ENCODE measurements at regions not wholly inside any gene's neighbourhood (a gene's known extent, or its start where the extent isn't known, plus 50 kb on each side); places are given as distances from the start of the nearest gene placed in this dataset.

DNA sequence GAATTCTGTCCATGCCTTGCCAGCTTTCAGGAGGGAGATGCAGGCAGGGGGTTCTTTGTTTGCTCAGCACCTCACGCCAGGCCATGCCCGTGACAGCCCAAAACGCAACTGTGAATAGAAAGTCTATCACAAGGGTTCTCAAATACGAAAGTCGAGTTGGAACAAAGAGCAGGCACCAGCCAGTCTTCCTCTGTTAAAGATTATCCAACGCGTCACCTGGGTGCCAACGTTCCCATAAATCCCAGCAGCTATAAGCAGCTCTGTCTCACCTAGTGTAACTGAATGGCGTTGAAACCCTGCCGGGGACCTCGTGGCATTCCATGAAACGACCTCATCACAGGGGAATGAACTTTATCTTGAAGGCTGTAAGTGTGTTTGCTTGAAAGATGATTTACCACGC, 84.8 kb upstream of the GATA6 start (continued):
- TF ChIP-seq, protein P1, sequence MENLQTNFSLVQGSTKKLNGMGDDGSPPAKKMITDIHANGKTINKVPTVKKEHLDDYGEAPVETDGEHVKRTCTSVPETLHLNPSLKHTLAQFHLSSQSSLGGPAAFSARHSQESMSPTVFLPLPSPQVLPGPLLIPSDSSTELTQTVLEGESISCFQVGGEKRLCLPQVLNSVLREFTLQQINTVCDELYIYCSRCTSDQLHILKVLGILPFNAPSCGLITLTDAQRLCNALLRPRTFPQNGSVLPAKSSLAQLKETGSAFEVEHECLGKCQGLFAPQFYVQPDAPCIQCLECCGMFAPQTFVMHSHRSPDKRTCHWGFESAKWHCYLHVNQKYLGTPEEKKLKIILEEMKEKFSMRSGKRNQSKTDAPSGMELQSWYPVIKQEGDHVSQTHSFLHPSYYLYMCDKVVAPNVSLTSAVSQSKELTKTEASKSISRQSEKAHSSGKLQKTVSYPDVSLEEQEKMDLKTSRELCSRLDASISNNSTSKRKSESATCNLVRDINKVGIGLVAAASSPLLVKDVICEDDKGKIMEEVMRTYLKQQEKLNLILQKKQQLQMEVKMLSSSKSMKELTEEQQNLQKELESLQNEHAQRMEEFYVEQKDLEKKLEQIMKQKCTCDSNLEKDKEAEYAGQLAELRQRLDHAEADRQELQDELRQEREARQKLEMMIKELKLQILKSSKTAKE (CRISPR knock-in tag; IDR thresholded peaks at IDR 0.05; ENCODE audit: borderline replicate concordance), result no peak
- TF ChIP-seq ISL2 (CRISPR knock-in tag; IDR thresholded peaks at IDR 0.05), result no peak
- TF ChIP-seq, protein P2, sequence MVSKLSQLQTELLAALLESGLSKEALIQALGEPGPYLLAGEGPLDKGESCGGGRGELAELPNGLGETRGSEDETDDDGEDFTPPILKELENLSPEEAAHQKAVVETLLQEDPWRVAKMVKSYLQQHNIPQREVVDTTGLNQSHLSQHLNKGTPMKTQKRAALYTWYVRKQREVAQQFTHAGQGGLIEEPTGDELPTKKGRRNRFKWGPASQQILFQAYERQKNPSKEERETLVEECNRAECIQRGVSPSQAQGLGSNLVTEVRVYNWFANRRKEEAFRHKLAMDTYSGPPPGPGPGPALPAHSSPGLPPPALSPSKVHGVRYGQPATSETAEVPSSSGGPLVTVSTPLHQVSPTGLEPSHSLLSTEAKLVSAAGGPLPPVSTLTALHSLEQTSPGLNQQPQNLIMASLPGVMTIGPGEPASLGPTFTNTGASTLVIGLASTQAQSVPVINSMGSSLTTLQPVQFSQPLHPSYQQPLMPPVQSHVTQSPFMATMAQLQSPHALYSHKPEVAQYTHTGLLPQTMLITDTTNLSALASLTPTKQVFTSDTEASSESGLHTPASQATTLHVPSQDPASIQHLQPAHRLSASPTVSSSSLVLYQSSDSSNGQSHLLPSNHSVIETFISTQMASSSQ (IDR thresholded peaks at IDR 0.05; ENCODE audit: low read depth), result peak; percentile 77
- TF ChIP-seq, protein P2 (CRISPR knock-in tag; IDR thresholded peaks at IDR 0.05; ENCODE audit: borderline replicate concordance), result peak; percentile 57; the same call in 1 of the 2 replicates
- TF ChIP-seq, protein P3, sequence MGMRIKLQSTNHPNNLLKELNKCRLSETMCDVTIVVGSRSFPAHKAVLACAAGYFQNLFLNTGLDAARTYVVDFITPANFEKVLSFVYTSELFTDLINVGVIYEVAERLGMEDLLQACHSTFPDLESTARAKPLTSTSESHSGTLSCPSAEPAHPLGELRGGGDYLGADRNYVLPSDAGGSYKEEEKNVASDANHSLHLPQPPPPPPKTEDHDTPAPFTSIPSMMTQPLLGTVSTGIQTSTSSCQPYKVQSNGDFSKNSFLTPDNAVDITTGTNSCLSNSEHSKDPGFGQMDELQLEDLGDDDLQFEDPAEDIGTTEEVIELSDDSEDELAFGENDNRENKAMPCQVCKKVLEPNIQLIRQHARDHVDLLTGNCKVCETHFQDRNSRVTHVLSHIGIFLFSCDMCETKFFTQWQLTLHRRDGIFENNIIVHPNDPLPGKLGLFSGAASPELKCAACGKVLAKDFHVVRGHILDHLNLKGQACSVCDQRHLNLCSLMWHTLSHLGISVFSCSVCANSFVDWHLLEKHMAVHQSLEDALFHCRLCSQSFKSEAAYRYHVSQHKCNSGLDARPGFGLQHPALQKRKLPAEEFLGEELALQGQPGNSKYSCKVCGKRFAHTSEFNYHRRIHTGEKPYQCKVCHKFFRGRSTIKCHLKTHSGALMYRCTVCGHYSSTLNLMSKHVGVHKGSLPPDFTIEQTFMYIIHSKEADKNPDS (CRISPR knock-in tag; IDR thresholded peaks at IDR 0.05), result no peak
- TF ChIP-seq KLF16 (CRISPR knock-in tag; IDR thresholded peaks at IDR 0.05), result no peak
- no peak for TF ChIP-seq ZNF564 (CRISPR knock-in tag; IDR thresholded peaks at IDR 0.05)
- TF ChIP-seq, protein P4, sequence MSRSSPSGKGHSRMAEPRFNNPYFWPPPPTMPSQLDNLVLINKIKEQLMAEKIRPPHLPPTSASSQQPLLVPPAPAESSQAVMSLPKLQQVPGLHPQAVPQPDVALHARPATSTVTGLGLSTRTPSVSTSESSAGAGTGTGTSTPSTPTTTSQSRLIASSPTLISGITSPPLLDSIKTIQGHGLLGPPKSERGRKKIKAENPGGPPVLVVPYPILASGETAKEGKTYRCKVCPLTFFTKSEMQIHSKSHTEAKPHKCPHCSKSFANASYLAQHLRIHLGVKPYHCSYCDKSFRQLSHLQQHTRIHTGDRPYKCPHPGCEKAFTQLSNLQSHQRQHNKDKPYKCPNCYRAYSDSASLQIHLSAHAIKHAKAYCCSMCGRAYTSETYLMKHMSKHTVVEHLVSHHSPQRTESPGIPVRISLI (CRISPR knock-in tag; IDR thresholded peaks at IDR 0.05; ENCODE audit: borderline replicate concordance), result no peak
- TF ChIP-seq, protein P5, sequence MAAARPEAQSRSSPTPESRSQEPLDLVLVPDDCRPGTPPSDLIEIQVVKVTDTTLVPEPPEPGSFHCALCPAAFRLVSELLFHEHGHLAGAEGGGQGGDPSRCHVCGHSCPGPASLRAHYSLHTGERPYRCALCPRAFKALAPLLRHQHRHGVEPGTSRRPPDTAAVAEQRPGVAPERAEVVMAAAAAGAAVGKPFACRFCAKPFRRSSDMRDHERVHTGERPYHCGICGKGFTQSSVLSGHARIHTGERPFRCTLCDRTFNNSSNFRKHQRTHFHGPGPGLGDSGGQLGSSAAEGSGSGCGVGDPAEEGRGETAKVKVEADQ (CRISPR knock-in tag; IDR thresholded peaks at IDR 0.05; ENCODE audit: borderline replicate concordance), result no peak
- TF ChIP-seq, protein P6, sequence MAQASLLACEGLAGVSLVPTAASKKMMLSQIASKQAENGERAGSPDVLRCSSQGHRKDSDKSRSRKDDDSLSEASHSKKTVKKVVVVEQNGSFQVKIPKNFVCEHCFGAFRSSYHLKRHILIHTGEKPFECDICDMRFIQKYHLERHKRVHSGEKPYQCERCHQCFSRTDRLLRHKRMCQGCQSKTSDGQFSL (CRISPR knock-in tag; IDR thresholded peaks at IDR 0.05), result no peak
- TF ChIP-seq, protein P7, sequence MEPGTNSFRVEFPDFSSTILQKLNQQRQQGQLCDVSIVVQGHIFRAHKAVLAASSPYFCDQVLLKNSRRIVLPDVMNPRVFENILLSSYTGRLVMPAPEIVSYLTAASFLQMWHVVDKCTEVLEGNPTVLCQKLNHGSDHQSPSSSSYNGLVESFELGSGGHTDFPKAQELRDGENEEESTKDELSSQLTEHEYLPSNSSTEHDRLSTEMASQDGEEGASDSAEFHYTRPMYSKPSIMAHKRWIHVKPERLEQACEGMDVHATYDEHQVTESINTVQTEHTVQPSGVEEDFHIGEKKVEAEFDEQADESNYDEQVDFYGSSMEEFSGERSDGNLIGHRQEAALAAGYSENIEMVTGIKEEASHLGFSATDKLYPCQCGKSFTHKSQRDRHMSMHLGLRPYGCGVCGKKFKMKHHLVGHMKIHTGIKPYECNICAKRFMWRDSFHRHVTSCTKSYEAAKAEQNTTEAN (CRISPR knock-in tag; conservative IDR thresholded peaks at IDR 0.05), result no peak
- no peak for TF ChIP-seq ZZZ3 (CRISPR knock-in tag; IDR thresholded peaks at IDR 0.05; ENCODE audit: borderline replicate concordance)
- TF ChIP-seq CENPX (CRISPR knock-in tag; IDR thresholded peaks at IDR 0.05), result no peak
- 0 out of 2 replicates have a peak, but pooled peaks have one; percentile 7 for TF ChIP-seq ZNF629 (CRISPR knock-in tag; conservative IDR thresholded peaks at IDR 0.05)
- TF ChIP-seq SP140L (CRISPR knock-in tag; IDR thresholded peaks at IDR 0.05; ENCODE audit: borderline replicate concordance), result no peak
- no peak for TF ChIP-seq ETV6 (CRISPR knock-in tag; conservative IDR thresholded peaks at IDR 0.05)
- no peak for TF ChIP-seq MTA3 (CRISPR knock-in tag; IDR thresholded peaks at IDR 0.05)
- no peak for TF ChIP-seq EZH2 (conservative IDR thresholded peaks at IDR 0.05; ENCODE audit: low read depth, low read length)
